Parathyroid adenoma (tissue), 2 donors: ENCODE measurements at regions not wholly inside any gene's neighbourhood (a gene's known extent, or its start where the extent isn't known, plus 50 kb on each side); places are given as distances from the start of the nearest gene placed in this dataset.

Experiments used
- H2AFZ ChIP-seq: fragments of 300-600 bp; sonication (generic); one replicate; pipeline ENCODE4 v1.7.0; 2017; ENCODE audit warnings: antibody characterized with exemption, mild to moderate bottlenecking
- H3K27ac ChIP-seq: fragments of 300-600 bp; sonication (generic); one replicate; pipeline ENCODE4 v1.7.0; 2017
- H3K27me3 ChIP-seq: fragments of 300-600 bp; sonication (generic); one replicate; pipeline ENCODE4 v1.7.0; 2017; ENCODE audit warnings: low read length; ENCODE audit not compliant: control insufficient read depth, insufficient read depth
- H3K36me3 ChIP-seq: fragments of 300-600 bp; sonication (generic); one replicate; pipeline ENCODE4 v1.7.0; 2017; ENCODE audit warnings: low read length; ENCODE audit not compliant: control insufficient read depth, insufficient read depth
- H3K4me1 ChIP-seq: fragments of 300-600 bp; sonication (generic); one replicate; pipeline ENCODE4 v1.7.0; 2017; ENCODE audit warnings: control low read depth
- H3K4me2 ChIP-seq: fragments of 300-600 bp; sonication (generic); one replicate; pipeline ENCODE4 v1.7.0; 2017; ENCODE audit warnings: low read length
- H3K4me3 ChIP-seq: fragments of 300-600 bp; sonication (generic); one replicate; pipeline ENCODE4 v1.7.0; 2017; ENCODE audit warnings: low read depth, low read length
- H3K79me2 ChIP-seq: fragments of 300-600 bp; sonication (generic); one replicate; pipeline ENCODE4 v1.7.0; 2017; ENCODE audit warnings: control low read depth
- H3K9ac ChIP-seq: fragments of 300-600 bp; sonication (generic); one replicate; pipeline ENCODE4 v1.7.0; 2017; ENCODE audit warnings: mild to moderate bottlenecking
- H3K9me3 ChIP-seq: fragments of 300-600 bp; sonication (generic); one replicate; pipeline ENCODE4 v1.7.0; 2017; ENCODE audit warnings: low read length; ENCODE audit not compliant: control insufficient read depth
- CTCF ChIP-seq: fragments of 300-600 bp; sonication (generic); IDR thresholded peaks from one replicate; pipeline ENCODE4 v1.7.0; 2017; ENCODE audit warnings: antibody characterized with exemption, mild to moderate bottlenecking
- donor health status: primary hyperparathyroidism.

- Histone ChIP-seq H3K79me2 (no peaks in the 10 kb centered on the region), H2AFZ (no peak overlapping the region), H3K27ac (no peak overlapping the region), H3K9ac (no peak overlapping the region), H3K4me1 (no peaks in the 10 kb centered on the region), H3K27me3 (no peaks in the 10 kb centered on the region), H3K4me3 (no peak overlapping the region), H3K4me2 (no peak overlapping the region), H3K36me3 (no peaks in the 10 kb centered on the region), H3K9me3 (no peaks in the 10 kb centered on the region)
- TF ChIP-seq CTCF: no peak
These were observed 87.5 kb downstream of the RWDD3 start for GRCh38 chr1:95321531-95321930.

- no peak overlapping the region for H3K27ac ChIP-seq
- no peak overlapping the region for H3K4me3 ChIP-seq
- no peaks in the 10 kb centered on the region for H3K79me2 ChIP-seq
- no peaks in the 10 kb centered on the region for H3K27me3 ChIP-seq
- no peak for TF ChIP-seq CTCF
- no peaks in the 10 kb centered on the region for H3K36me3 ChIP-seq
- no peaks in the 10 kb centered on the region for H3K9me3 ChIP-seq
- no peaks in the 10 kb centered on the region for H3K4me1 ChIP-seq
- no peak overlapping the region for H2AFZ ChIP-seq
- H3K9ac ChIP-seq: no peak overlapping the region
- no peak overlapping the region for H3K4me2 ChIP-seq
These were observed 89.1 kb downstream of the RWDD3 start for GRCh38 chr1:95323123-95323522.

GRCh38 chr1:95325349-95325748, 91.3 kb downstream of the RWDD3 start:
- no peak overlapping the region for H3K27ac ChIP-seq
- H3K4me2 ChIP-seq: no peak overlapping the region
- TF ChIP-seq CTCF: no peak
- H3K79me2 ChIP-seq: no peaks in the 10 kb centered on the region
- H3K36me3 ChIP-seq: no peaks in the 10 kb centered on the region
- H3K4me3 ChIP-seq: no peak overlapping the region
- H3K4me1 ChIP-seq: no peaks in the 10 kb centered on the region
- no peaks in the 10 kb centered on the region for H3K27me3 ChIP-seq
- no peaks in the 10 kb centered on the region for H3K9me3 ChIP-seq
- no peak overlapping the region for H3K9ac ChIP-seq
- H2AFZ ChIP-seq: no peak overlapping the region

- Histone ChIP-seq H3K36me3 (no peaks in the 10 kb centered on the region), H3K4me2 (no peak overlapping the region), H3K9me3 (no peaks in the 10 kb centered on the region), H3K79me2 (no peaks in the 10 kb centered on the region), H3K27ac (no peak overlapping the region), H3K4me3 (no peak overlapping the region), H3K27me3 (no peaks in the 10 kb centered on the region), H2AFZ (no peak overlapping the region), H3K9ac (no peak overlapping the region), H3K4me1 (no peaks in the 10 kb centered on the region)
- no peak for TF ChIP-seq CTCF
These were observed 92.0 kb downstream of the RWDD3 start for GRCh38 chr1:95326023-95326422.

GRCh38 chr1:95332754-95333153, 98.7 kb downstream of the RWDD3 start:
- Histone ChIP-seq H3K79me2 (no peaks in the 10 kb centered on the region), H3K4me1 (no peaks in the 10 kb centered on the region), H2AFZ (no peak overlapping the region), H3K4me2 (no peak overlapping the region), H3K4me3 (no peak overlapping the region), H3K36me3 (no peaks in the 10 kb centered on the region), H3K9me3 (no peaks in the 10 kb centered on the region), H3K27ac (no peak overlapping the region), H3K27me3 (no peaks in the 10 kb centered on the region), H3K9ac (no peak overlapping the region)
- no peak for TF ChIP-seq CTCF
